GM21447 (cell line): ENCODE measurements at regions not wholly inside any gene's neighbourhood (a gene's known extent, or its start where the extent isn't known, plus 50 kb on each side); places are given as distances from the start of the nearest gene placed in this dataset.
"Not testable (repeated sequence)": the region's sequence is repeated elsewhere in the genome, so short reads cannot be mapped to it uniquely, and the experiment has no call there.

ENCODE experiments used
- ATAC-seq: cut with Tn5 transposase; IDR thresholded peaks from one replicate; pipeline ENCODE4 v1.9.1; 2021; ENCODE audit not compliant: unreplicated experiment

GRCh38 chr2:87595017-87595416, 152.9 kb upstream of the PLGLB2 start:
- ATAC-seq = not testable (repeated sequence)

GRCh38 chr2:87600961-87601360, 146.9 kb upstream of the PLGLB2 start:
- ATAC-seq = not testable (repeated sequence)

DNA sequence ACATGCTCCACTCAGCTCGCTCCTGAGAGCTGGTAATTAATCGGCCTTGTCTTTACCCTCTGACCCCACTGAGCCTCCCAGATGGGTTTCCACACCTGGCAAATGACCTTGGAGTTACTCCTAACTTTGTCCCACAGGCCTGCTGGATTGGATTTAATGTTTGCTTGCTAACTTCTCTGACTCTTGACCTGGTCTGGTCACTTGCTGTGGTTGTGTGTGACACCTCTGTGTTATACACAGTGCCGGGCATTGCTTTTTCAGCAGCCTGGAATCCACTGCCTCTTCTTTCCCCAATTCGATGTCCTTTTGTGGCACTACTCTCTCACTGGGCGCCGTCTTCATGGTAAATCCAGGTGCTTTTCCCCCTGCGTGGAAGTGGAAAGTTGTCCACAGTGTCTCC, 145.8 kb upstream of the PLGLB2 start:
- not testable (repeated sequence) for ATAC-seq

DNA sequence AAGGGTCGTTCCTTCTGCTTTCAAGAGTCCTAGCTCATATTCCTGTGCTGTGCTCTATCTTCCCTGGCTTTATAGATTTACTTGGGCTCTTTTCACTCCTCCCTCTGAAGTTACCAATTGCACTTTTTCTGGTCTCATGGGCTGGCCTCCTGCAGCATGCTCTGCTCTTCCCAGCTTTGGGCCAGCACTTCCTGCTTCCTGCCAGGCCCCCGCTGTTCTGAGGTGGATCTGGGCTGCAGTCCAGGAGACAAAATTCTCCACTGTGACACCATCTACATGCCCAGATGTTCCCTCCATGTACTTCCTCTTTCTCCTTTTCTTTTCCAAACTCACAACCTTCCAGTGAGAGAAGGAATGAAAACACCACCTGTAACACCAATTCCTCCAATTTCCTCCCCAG, 145.2 kb upstream of the PLGLB2 start:
- ATAC-seq = not testable (repeated sequence)

- not testable (repeated sequence) for ATAC-seq
Measured at GRCh38 chr2:87603418-87604278, 144.2 kb upstream of the PLGLB2 start.

DNA sequence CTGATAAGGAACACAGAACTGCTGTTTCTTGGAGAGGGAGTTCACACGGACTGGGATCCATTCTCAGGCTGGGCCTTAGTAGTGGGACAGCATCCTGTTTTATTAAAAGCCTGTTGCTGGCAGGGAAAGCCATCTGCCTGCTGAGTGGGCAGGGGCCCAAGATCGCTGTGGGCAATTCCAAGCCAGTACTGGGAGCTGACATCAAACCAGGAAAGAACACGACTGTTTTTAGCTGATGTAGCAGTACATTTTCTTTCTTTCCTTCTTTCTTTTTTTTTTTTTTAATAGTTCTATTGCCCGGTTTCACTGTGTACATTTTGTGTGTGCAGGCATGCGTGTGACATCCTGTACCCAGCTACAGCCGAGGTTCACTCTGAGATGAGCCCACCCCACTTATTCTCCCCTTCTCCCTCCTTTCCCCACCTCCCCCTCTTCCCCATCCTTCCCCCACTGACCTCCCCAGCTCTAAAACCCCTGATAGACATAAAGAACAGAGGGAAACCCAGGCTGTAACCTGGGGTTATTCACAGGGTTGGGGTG, 143.5 kb upstream of the PLGLB2 start:
- ATAC-seq = not testable (repeated sequence)

- ATAC-seq = not testable (repeated sequence)
Measured at GRCh38 chr2:87604980-87605379, 142.9 kb upstream of the PLGLB2 start.

GRCh38 chr2:87608377-87609166, 139.3 kb upstream of the PLGLB2 start:
- ATAC-seq = not testable (repeated sequence)

- ATAC-seq = not testable (repeated sequence)
Measured at GRCh38 chr2:87610974-87611373, 136.9 kb upstream of the PLGLB2 start.

GRCh38 chr2:87611416-87611815, 136.5 kb upstream of the PLGLB2 start:
- ATAC-seq = not testable (repeated sequence)

DNA sequence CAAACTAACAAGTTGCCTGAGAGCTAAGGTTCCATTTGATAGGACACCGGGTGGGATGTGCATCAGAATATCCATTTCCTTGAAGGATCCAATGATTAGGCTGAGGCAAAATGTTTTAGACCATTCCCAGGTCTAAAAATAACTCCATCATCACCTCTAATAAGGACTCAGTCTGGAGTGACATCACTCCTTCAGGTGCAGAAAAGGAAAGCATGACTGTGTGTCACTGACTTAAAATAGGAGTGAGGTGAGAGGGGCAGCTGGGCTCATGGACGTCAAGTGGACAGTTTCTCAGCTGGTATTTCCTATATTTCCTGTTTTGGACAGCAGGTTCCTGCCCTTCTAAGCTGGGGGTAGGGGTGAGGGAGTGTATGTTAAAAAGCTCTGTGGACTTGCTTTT, 135.9 kb upstream of the PLGLB2 start:
- not testable (repeated sequence) for ATAC-seq

- not testable (repeated sequence) for ATAC-seq
Measured at GRCh38 chr2:87614829-87615434, 133.0 kb upstream of the PLGLB2 start.

- ATAC-seq = not testable (repeated sequence)
Measured at GRCh38 chr2:87619121-87619520, 128.8 kb upstream of the PLGLB2 start.

GRCh38 chr2:87621139-87621538, 126.7 kb upstream of the PLGLB2 start:
- not testable (repeated sequence) for ATAC-seq

DNA sequence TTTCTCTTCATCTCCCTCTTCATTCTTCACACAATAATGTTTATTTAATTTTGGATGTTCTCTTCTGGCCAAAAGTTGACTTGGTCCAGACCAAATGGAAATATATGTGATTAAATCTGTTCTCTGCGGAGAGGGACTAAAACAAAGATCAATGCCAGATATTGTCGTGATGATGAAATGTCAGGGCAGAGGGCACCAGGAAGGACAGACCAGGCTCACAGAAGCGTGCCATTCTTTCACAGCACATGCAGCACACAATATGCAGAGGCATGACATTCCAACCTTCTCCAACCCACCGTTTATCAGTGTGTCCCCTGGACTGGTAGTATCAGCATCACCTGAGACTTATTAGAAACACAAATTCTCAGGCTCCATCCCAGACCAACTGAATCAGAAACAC, 125.2 kb upstream of the PLGLB2 start:
- ATAC-seq = not testable (repeated sequence)

DNA sequence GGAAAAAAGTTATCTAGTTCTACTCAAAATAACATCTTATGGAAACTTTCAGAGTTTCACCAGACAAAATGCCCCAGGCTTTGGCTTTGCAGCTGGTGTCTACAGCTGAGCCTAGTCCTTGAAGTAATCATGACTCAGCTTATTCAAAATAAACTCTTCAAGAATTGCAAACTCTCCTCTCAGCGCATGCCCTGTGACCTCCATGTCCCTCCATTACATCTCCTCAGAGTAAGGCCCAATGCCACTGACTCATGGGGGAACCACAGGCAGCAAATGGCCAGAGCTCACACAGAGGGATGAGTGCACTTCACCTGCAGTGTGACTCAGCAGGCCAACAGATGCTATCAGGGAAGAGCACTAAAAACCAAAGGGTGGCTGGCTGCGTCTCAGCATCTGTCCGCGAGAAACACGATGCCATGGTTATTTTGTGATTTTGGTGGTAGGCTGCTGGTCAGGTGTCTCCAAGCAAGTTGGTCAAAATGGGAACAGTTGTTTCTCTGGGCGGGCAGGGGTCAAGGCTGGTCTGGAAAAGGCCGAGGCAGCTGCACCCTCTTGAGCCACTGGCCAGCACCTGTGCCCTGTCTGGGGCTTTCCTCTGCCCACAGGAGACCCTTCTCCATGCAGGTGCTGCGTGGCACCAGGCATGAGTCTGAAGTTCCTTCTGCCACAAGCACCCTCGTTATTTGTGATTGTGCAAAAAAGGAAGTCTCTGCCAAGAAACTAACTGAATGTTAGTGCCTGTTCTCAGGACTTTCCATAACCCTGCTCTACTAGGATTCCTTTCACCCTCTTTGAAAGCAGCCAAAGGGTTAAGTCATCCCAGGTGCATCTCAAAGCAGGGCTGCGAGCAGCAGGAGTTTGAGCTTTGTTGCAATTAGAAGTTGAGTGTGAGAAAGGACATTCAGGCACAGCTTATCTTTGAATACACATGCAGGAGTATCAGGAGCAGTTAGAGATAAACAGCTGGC, 118.1 kb upstream of the PLGLB2 start:
- ATAC-seq = not testable (repeated sequence)

- not testable (repeated sequence) for ATAC-seq
Measured at GRCh38 chr2:87630892-87631291, 117.0 kb upstream of the PLGLB2 start.

GRCh38 chr2:87631402-87631801, 116.5 kb upstream of the PLGLB2 start:
- not testable (repeated sequence) for ATAC-seq

GRCh38 chr2:87633287-87633963, 114.5 kb upstream of the PLGLB2 start:
- ATAC-seq = not testable (repeated sequence)
